Activated CD8-positive, alpha-beta memory T cell treated with anti-CD3 and anti-CD28 coated beads, Interleukin-2, amount 50 U/mL, for 24 hours (primary cell): ENCODE measurements at regions not wholly inside any gene's neighbourhood (a gene's known extent, or its start where the extent isn't known, plus 50 kb on each side); places are given as distances from the start of the nearest gene placed in this dataset.

Experiments used
- DNase-seq: peaks from one replicate; pipeline ENCODE4 v3.0.0-alpha.2; 2020; ENCODE audit errors: extremely low read depth

DNA sequence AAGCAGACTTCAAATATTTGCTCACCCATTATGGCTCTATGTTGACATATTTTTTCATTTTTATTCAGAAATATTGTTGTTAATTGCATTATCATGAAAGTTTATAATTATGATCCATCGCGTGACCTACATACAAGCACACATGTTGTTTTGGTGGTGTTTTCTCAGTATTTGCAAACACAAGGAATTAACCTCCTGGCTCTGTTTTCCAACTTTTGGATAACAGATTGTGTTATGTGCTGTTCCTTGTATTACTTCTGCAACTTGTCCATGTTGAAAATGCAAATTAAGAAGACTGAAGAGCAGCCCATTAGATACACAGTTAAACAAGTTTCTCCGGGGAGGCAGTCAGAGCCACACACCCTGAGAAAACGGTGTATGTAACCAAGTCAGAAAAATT lies 201.2 kb downstream of the SEC23A start:
- no peak for DNase-seq

DNA sequence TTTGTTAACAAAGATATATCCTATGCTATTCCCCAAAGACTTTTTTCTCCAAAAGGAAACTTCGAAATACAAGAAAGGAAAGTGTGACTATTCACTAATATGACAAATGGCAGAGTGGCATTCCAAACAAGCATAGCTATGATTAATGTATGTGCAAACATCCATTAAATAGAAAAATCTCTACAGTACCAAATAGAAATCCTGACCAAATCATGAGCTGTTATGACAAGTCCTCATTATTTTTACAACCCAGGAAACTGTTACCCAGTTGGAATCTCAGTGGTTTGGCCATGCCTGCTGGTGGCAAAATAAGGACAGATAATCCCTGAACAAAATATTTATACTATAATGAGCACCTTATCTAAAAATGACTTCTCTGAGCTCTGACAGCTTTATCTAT lies 202.1 kb downstream of the SEC23A start:
- DNase-seq = no peak

- no peak for DNase-seq
Measured at GRCh38 chr14:38887696-38888095, 215.3 kb downstream of the SEC23A start.

- DNase-seq = no peak
Measured at GRCh38 chr14:38884109-38884508, 218.9 kb downstream of the SEC23A start.

- DNase-seq = no peak
Measured at GRCh38 chr14:38883127-38883526, 219.9 kb downstream of the SEC23A start.

DNA sequence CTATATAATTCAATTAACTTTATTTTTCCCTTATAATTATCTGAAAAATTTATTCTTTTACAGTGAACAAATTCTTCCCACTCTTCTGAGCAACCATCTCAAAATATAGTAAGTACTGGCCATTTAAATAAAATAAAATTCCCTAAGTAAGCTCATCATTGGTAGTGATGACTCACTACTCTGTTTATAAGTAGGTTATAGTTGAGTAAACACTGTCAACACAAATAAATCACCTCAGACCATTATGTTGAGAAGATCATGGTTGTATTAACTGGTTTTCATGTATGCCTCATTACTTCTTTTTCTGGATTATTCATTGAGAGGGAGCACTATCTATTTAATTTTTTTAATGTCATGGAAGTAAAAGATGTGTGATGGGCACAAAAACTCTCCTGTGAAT lies 220.5 kb downstream of the SEC23A start:
- DNase-seq = no peak

DNA sequence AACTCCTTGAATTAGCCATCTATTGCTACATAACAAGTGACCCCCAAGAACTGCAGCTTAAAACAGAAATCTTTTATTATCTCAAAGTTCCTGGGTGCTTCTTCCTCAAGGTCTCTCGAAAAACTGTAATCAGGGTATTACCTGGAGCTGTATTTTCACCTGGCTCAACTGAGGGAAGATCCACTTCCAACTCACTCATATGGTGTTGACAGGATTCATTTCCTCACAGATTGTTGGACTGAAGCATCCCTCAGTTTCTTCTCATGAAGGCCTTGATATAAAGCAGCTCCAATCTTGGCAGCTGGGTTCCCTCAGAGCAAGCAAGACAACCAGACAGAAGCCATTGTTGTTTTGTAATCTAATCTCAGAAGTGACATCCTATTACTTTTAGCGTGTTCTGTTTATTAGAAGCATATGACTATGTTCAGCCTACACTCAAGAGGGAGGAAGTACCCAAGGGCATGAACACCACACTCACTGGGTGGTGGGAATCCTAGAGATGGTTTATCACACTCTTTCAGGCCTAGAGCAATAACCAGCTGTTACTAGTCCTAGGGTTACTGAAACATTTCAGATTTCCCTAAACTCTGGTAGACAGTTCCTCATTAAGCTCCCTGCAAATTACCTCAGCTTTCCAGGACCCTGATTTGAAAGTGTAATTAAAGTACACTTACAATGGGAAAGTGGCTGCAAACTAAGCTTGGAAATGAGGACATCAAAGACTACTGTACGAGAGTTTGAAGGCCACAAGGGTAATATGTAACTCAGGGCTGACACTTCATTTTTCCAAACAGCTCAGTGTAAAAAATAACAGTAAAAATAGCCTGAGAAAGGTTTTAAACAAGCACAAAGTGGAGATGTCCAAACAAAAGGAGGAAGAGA lies 222.2 kb downstream of the SEC23A start:
- DNase-seq = no peak

DNA sequence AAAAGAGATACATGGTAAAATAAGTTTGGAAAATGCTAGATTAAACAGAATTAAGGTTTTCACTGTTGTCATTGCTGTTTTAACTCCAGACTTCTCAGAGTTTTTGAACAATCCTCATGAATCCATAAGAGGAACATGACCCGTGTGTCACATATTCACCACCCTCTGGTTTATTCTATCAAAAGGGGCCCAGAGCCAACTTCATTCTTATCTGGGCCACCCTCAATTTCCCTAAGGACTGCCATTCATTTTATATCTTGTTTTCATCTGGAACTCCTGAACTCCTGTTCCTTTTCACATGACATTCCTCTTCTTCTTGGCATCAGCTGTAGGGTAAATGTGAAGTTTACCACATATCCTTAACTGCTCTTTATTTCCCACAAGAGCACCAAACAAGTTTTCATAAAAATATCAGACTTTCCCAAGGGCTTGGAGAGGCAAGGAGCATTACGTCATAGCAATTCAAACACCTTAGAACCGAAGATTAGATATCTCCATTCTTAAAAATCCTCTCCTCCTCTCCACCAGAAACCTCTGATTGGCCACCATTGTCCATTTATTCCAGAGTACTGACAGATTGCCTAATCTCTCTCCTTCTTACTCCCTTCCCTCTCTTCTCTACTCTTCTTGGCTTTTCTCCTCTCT lies 225.2 kb downstream of the SEC23A start:
- no peak for DNase-seq

DNA sequence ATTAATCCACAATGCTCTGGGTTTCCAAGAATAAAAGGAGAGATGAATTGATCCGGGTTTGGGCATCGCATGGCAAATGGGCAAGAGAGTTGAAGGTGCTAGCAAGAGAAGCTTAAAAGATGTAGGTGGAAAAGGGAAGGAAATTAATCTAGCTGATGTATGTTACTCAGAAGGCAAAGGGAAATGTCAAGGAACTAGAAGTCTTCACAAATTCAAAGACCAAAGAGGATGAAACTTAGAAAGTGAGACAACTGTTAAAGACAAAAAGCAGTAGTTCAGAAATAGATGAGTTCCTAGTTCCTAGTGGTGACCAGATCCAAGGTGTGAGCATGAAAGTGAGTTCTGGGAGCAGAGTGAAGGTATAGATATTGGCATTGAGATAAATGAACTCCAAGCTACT lies 228.3 kb downstream of the SEC23A start:
- no peak for DNase-seq

- no peak for DNase-seq
Measured at GRCh38 chr14:38873941-38874612, 229.0 kb downstream of the SEC23A start.

DNA sequence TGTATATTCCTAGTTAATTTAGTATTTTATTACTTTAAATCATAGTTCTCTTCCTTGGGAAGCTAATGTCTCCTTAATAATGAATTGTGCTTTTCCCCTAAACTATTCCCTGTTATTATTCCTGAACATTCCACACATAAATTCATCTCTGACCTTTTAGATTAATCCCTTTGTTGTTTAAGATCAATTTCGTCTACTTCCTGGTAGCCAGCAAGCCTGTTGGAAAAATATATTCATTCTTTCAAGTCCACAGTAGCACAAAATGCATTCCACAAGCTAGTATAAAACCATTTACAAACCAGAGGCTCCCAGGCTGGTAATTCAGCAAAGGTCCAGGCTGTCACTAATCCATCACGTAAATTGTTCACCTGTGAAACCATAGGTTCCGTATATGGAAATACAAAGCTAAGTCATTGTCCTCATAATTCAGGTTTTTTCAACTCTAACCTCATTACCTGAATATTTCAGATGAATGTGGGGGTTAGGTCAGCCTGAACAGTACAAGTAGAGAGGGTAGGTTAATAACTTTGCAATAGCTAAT lies 232.7 kb downstream of the SEC23A start:
- DNase-seq = no peak

DNA sequence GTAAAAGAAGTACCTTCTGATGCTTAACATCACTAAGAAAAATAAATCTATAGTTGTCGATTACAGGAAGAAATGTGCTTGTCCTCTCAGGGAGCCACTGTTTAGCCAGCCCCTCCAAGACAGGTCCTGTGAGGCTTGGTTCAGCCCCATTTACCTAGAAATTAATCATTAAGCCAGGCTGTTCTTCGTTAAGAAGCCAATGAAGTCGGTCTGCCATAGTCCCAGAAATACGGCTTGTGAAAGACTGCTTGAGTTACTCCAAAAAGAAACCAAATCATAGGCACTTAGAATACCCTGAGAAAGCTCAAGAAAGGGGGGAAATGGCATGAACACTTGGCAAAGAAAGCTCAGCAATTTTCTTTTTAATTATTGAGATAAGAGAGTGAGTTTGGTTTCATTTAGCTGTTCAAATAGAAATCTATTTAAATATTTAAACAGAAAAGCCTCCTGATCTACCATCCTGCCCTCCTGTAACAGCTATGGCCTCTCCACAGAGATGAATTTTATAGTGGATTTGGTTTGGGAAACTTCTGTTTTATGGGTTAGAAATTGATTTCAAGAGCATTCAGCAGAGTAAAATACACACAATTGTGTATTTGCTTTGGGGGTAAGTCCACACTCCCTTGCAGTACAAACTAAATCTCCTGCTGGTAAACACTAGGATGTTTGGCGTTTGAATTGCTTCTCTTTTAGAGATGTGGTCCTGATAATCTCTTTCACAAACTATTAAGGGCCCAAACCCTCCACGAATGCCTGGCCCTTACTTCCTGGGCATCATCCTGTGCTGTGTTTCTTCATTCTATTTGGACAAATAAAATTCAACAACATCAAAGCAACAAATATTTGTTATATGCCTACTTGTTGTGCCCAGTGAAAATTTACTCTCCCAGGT lies 234.4 kb downstream of the SEC23A start:
- DNase-seq = no peak

DNA sequence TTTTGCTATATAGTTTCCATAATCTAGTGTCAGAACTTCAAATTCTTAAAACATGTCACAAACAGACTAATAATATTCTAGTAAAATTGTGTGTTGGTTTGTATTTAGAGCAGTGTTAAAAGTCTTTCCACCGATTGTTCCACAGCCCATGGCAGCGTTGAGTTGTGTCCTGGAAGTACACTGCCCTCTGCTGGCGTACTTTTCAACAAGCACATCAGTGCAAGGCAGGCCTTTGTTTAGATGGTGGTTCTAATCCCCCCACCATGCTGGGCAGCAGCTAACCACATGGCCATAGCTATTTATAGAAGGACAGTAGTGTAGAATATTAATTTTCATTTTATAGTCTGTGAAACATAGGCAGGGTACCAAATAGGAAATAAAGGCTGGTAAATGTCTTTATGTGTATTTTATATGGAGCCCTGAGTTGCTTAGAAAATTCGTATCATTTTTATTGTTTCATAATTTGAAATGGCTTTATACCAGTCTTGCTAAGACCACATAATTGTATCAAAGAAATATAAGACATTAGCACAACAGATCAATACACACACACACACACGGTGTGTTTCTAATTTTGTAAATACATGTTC lies 235.4 kb downstream of the SEC23A start:
- peak; percentile 18 for DNase-seq

DNA sequence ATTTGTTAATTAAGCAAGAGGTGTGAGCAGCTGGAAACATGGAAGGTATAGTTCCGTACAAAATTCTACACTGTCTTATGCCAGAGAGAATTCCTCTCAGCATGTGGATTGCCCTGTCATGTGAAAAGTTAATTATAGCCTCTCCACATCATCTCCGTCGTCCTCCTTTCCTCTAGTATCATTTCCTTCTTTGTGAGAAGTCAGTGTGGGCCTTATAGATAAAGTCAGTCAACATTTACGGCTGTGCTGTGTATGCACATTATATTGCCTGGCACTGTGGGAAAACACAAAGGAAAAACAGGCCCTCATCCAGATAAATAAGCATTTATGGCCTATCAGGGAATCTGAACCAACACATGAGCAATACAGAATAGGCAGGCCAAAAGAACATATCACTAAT lies 236.6 kb downstream of the SEC23A start:
- DNase-seq = no peak

GRCh38 chr14:38862366-38862765 lies 240.7 kb downstream of the SEC23A start:
- no peak for DNase-seq

GRCh38 chr14:38860530-38860929 lies 242.5 kb downstream of the SEC23A start:
- DNase-seq = no peak

GRCh38 chr14:38856798-38857197 lies 246.2 kb downstream of the SEC23A start:
- DNase-seq = no peak

DNA sequence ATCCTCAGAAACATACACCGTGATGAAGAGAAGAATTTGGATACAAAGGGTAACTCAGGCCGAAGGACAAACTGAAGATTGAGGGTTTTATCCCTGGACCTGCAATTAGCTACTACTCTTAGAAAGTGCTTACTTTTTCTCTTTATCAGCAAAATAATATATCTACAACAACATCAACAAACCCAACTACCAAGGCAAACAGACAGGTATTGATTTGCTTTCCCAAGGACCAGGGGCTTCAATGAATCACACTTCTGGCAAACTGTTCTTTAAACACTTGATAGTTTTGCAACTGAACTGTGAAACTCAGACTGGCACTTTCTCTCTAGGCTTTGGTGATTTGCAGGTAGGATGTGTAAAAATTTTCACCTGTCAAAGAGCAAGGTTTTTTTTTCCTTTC lies 247.5 kb downstream of the SEC23A start:
- no peak for DNase-seq

GRCh38 chr14:38851111-38851510 lies 251.9 kb downstream of the SEC23A start:
- DNase-seq = no peak

- no peak for DNase-seq
Measured at GRCh38 chr14:38850664-38851063, 252.4 kb downstream of the SEC23A start.
